ENCODE measurements at regions not wholly inside any gene's neighbourhood (a gene's known extent, or its start where the extent isn't known, plus 50 kb on each side); places are given as distances from the start of the nearest gene placed in this dataset.

GRCh38 chr1:213844632-213845031, 143.1 kb upstream of the PROX1 start:
- H3K27me3 Mint-ChIP-seq (ENCODE audit: low read depth, unreplicated experiment), result peaks cover 8% of the 10 kb centered on the region
- Histone ChIP-seq H3K9me3 (ENCODE audit: insufficient read depth, low read depth, low read length) (no peaks in the 10 kb centered on the region), H3K27me3 (ENCODE audit: insufficient read depth, low read length) (no peaks in the 10 kb centered on the region), H2AFZ (ENCODE audit: low read depth, low read length) (no peak overlapping the region), H3K36me3 (ENCODE audit: insufficient read depth, low read length) (no peaks in the 10 kb centered on the region), H3K4me1 (ENCODE audit: insufficient read depth, low read length) (no peaks in the 10 kb centered on the region), H3K4me2 (ENCODE audit: low read length) (no peak overlapping the region), H3K27ac (ENCODE audit: low read depth, low read length) (no peak overlapping the region), H3K4me3 (ENCODE audit: insufficient read depth, low read depth, low read length) (no peak overlapping the region), H3K9ac (ENCODE audit: low read length) (no peak overlapping the region), H3K79me2 (ENCODE audit: insufficient read depth, low read length) (no peaks in the 10 kb centered on the region), H4K20me1 (ENCODE audit: insufficient read depth, low read length) (no peaks in the 10 kb centered on the region)
- H3K9me3 Mint-ChIP-seq (ENCODE audit: unreplicated experiment), result no peaks in the 10 kb centered on the region
- H3K4me3 Mint-ChIP-seq (ENCODE audit: unreplicated experiment), result no peak overlapping the region
- DNase-seq (ENCODE audit: low read depth), result no peak
- no peaks in the 10 kb centered on the region for H3K36me3 Mint-ChIP-seq (ENCODE audit: low read depth, unreplicated experiment)
- no peak for FAIRE-seq
- TF ChIP-seq CTCF (IDR thresholded peaks at IDR 0.05; ENCODE audit: insufficient read depth, low read depth, low read length) (no peak), EZH2 (IDR thresholded peaks at IDR 0.05; ENCODE audit: insufficient read depth, low read length) (no peak)
- no peak overlapping the region for H3K27ac Mint-ChIP-seq (ENCODE audit: unreplicated experiment)
- H3K4me1 Mint-ChIP-seq (ENCODE audit: low read depth, unreplicated experiment), result no peaks in the 10 kb centered on the region

GRCh38 chr1:213852107-213852506, 135.7 kb upstream of the PROX1 start:
- Mint-ChIP-seq H3K36me3 (ENCODE audit: low read depth, unreplicated experiment) (no peaks in the 10 kb centered on the region), H3K27me3 (ENCODE audit: low read depth, unreplicated experiment) (peaks cover 21% of the 10 kb centered on the region), H3K4me3 (ENCODE audit: unreplicated experiment) (no peak overlapping the region), H3K27ac (ENCODE audit: unreplicated experiment) (no peak overlapping the region), H3K4me1 (ENCODE audit: low read depth, unreplicated experiment) (no peaks in the 10 kb centered on the region), H3K9me3 (ENCODE audit: unreplicated experiment) (no peaks in the 10 kb centered on the region)
- no peaks in the 10 kb centered on the region for H3K4me1 ChIP-seq (ENCODE audit: insufficient read depth, low read length)
- H3K79me2 ChIP-seq (ENCODE audit: insufficient read depth, low read length), result no peaks in the 10 kb centered on the region
- DNase-seq (ENCODE audit: low read depth) (no peak), FAIRE-seq (no peak)
- H3K27me3 ChIP-seq (ENCODE audit: insufficient read depth, low read length), result no peaks in the 10 kb centered on the region
- H4K20me1 ChIP-seq (ENCODE audit: insufficient read depth, low read length), result no peaks in the 10 kb centered on the region
- H3K36me3 ChIP-seq (ENCODE audit: insufficient read depth, low read length), result no peaks in the 10 kb centered on the region
- no peak overlapping the region for H2AFZ ChIP-seq (ENCODE audit: low read depth, low read length)
- TF ChIP-seq CTCF (IDR thresholded peaks at IDR 0.05; ENCODE audit: insufficient read depth, low read depth, low read length) (no peak), EZH2 (IDR thresholded peaks at IDR 0.05; ENCODE audit: insufficient read depth, low read length) (no peak)
- H3K27ac ChIP-seq (ENCODE audit: low read depth, low read length), result no peak overlapping the region
- no peaks in the 10 kb centered on the region for H3K9me3 ChIP-seq (ENCODE audit: insufficient read depth, low read depth, low read length)
- no peak overlapping the region for H3K4me2 ChIP-seq (ENCODE audit: low read length)
- H3K4me3 ChIP-seq (ENCODE audit: insufficient read depth, low read depth, low read length), result no peak overlapping the region
- no peak overlapping the region for H3K9ac ChIP-seq (ENCODE audit: low read length)

GRCh38 chr1:213858581-213858980, 129.2 kb upstream of the PROX1 start:
- Histone ChIP-seq H3K27ac (ENCODE audit: low read depth, low read length) (no peak overlapping the region), H3K79me2 (ENCODE audit: insufficient read depth, low read length) (no peaks in the 10 kb centered on the region), H3K9me3 (ENCODE audit: insufficient read depth, low read depth, low read length) (no peaks in the 10 kb centered on the region), H3K36me3 (ENCODE audit: insufficient read depth, low read length) (no peaks in the 10 kb centered on the region), H2AFZ (ENCODE audit: low read depth, low read length) (no peak overlapping the region), H4K20me1 (ENCODE audit: insufficient read depth, low read length) (no peaks in the 10 kb centered on the region), H3K27me3 (ENCODE audit: insufficient read depth, low read length) (no peaks in the 10 kb centered on the region), H3K4me1 (ENCODE audit: insufficient read depth, low read length) (no peaks in the 10 kb centered on the region), H3K4me2 (ENCODE audit: low read length) (no peak overlapping the region), H3K4me3 (ENCODE audit: insufficient read depth, low read depth, low read length) (no peak overlapping the region), H3K9ac (ENCODE audit: low read length) (no peak overlapping the region)
- Mint-ChIP-seq H3K4me1 (ENCODE audit: low read depth, unreplicated experiment) (no peaks in the 10 kb centered on the region), H3K27me3 (ENCODE audit: low read depth, unreplicated experiment) (peaks cover 26% of the 10 kb centered on the region), H3K36me3 (ENCODE audit: low read depth, unreplicated experiment) (no peaks in the 10 kb centered on the region), H3K27ac (ENCODE audit: unreplicated experiment) (no peak overlapping the region), H3K9me3 (ENCODE audit: unreplicated experiment) (no peaks in the 10 kb centered on the region), H3K4me3 (ENCODE audit: unreplicated experiment) (no peak overlapping the region)
- FAIRE-seq (no peak), DNase-seq (ENCODE audit: low read depth) (no peak)
- TF ChIP-seq CTCF (IDR thresholded peaks at IDR 0.05; ENCODE audit: insufficient read depth, low read depth, low read length) (no peak), EZH2 (IDR thresholded peaks at IDR 0.05; ENCODE audit: insufficient read depth, low read length) (no peak)
